Fibroblast of lung (primary cell): ENCODE measurements at regions not wholly inside any gene's neighbourhood (a gene's known extent, or its start where the extent isn't known, plus 50 kb on each side); places are given as distances from the start of the nearest gene placed in this dataset.
"Not testable (repeated sequence)": the region's sequence is repeated elsewhere in the genome, so short reads cannot be mapped to it uniquely, and the experiment has no call there.

Experiments used
- CTCF ChIP-seq, 2 donors: IDR thresholded peaks in 1 of 2; conservative IDR thresholded peaks in 1 of 2; 1 replicate in 1 of 2; 2 replicates in 1 of 2; pipeline ENCODE4 v1.5.1; 2011 to 2012; ENCODE audit warnings: low read length in 2 of 2, control low read depth in 1 of 2, inconsistent platforms in 1 of 2, low read depth in 1 of 2, mild to moderate bottlenecking in 1 of 2
- EZH2 ChIP-seq: IDR thresholded peaks from 2 replicates; pipeline ENCODE4 v1.5.1; 2012; ENCODE audit warnings: low read length, control low read depth, mild to moderate bottlenecking; ENCODE audit errors: missing control alignments

GRCh38 chr18:70689765-70690164, 400.9 kb downstream of the SOCS6 start:
- not testable (repeated sequence) for TF ChIP-seq CTCF (conservative IDR thresholded peaks at IDR 0.05 in 1 of 2, IDR thresholded peaks at IDR 0.05 in 1 of 2; ENCODE audit: low read depth in 1 of 2, low read length in 2 of 2); EZH2
